ENCODE measurements at regions not wholly inside any gene's neighbourhood (a gene's known extent, or its start where the extent isn't known, plus 50 kb on each side); places are given as distances from the start of the nearest gene placed in this dataset.

Small RNA genes lying in the stretch of these regions (small RNA-seq; reads per million reads assigned to genes)
- 0.07 to 6.7 (median 1.0) reads per million in 3 experiments for gene RNA5SP528 (ENCODE audit: insufficient read length in 3 of 3, low read depth in 3 of 3, low replicate concordance in 1 of 3)

Data from keratinocyte (primary cell).